ENCODE measurements at regions not wholly inside any gene's neighbourhood (a gene's known extent, or its start where the extent isn't known, plus 50 kb on each side); places are given as distances from the start of the nearest gene placed in this dataset.

- H3K4ac ChIP-seq (ENCODE audit: low read depth, low read length): no peak overlapping the region
Observed at GRCh38 chr10:33448421-33449140, 114.1 kb upstream of the NRP1 start.

More at GRCh38 chr10:33448421-33449140, 114.1 kb upstream of the NRP1 start:
- Histone ChIP-seq H3K9ac (ENCODE audit: extremely low read depth, insufficient read length, low read length) (no peak overlapping the region), H3K18ac (ENCODE audit: insufficient read length, low read depth, low read length) (no peak overlapping the region), H2BK120ac (ENCODE audit: low read depth, low read length, poor library complexity, severe bottlenecking) (no peak overlapping the region), H3K9me3 (ENCODE audit: control insufficient read depth, low read depth, low read length) (no peaks in the 10 kb centered on the region), H4K91ac (ENCODE audit: insufficient read length, low read depth, low read length) (no peak overlapping the region), H3K79me1 (ENCODE audit: insufficient read depth, low read depth, low read length, poor library complexity, severe bottlenecking) (no peaks in the 10 kb centered on the region), H3K14ac (ENCODE audit: insufficient read depth, low read length) (no peak overlapping the region), H3K56ac (ENCODE audit: insufficient read length, low read depth, low read length) (no peak overlapping the region), H2BK12ac (ENCODE audit: insufficient read length, low read depth, low read length) (no peak overlapping the region), H2AK5ac (ENCODE audit: insufficient read length, low read length) (no peak overlapping the region), H2BK5ac (ENCODE audit: insufficient read length, low read length) (no peak overlapping the region), H3K4me2 (ENCODE audit: insufficient read depth, insufficient read length, low read length) (no peak overlapping the region), H2AFZ (ENCODE audit: low read length) (no peak overlapping the region), H4K20me1 (ENCODE audit: control insufficient read depth, insufficient read depth, insufficient read length) (no peaks in the 10 kb centered on the region), H3K23ac (ENCODE audit: insufficient read length, low read depth, low read length) (no peak overlapping the region), H3K27ac (ENCODE audit: insufficient read length, low read depth, low read length) (no peak overlapping the region), H3K79me2 (ENCODE audit: insufficient read depth, low read length) (no peaks in the 10 kb centered on the region), H2BK20ac (ENCODE audit: low read depth, low read length, poor library complexity, severe bottlenecking) (no peak overlapping the region), H3T11ph (ENCODE audit: low read length) (no peak overlapping the region), H4K8ac (replicated peaks; ENCODE audit: insufficient read length, low read depth, low read length) (no peak overlapping the region), H3K27me3 (ENCODE audit: insufficient read depth, low read length) (no peaks in the 10 kb centered on the region), H3K4me1 (ENCODE audit: insufficient read depth, low read length) (no peaks in the 10 kb centered on the region), H3K23me2 (ENCODE audit: insufficient read length, low read depth, low read length, poor library complexity, severe bottlenecking) (no peaks in the 10 kb centered on the region), H2BK15ac (ENCODE audit: low read depth, low read length) (no peak overlapping the region), H4K5ac (ENCODE audit: insufficient read length, low read depth, low read length) (no peak overlapping the region)
- Mint-ChIP-seq H3K27ac (no peak overlapping the region), H3K9me3 (peaks cover 5 to 6% of the 10 kb centered on the region in 2 experiments; a peak in 3 of 5 replicates), H3K4me3 (no peak overlapping the region), H3K4me1 (no peaks in the 10 kb centered on the region; a peak in 1 of 4 replicates), H3K27me3 (ENCODE audit: low read depth) (no peaks in the 10 kb centered on the region), H3K36me3 (ENCODE audit: insufficient read depth in 1 of 3, low read depth in 3 of 3) (peaks cover 0 to 6% (median 1%) of the 10 kb centered on the region in 3 experiments; a peak in 4 of 7 replicates)
- no peak for TF ChIP-seq CTCF (conservative IDR thresholded peaks at IDR 0.05)
- WGBS (ENCODE audit: extremely low coverage, insufficient read length, low lambda C conversion rate): no CpG with 5 or more reads among the region's 7 CpGs
- no peak for DNase-seq

Data from H9 (cell line).